PC-3 (cell line): ENCODE measurements at regions not wholly inside any gene's neighbourhood (a gene's known extent, or its start where the extent isn't known, plus 50 kb on each side); places are given as distances from the start of the nearest gene placed in this dataset.

Experiments used
- ATAC-seq: fragments of 200-7000 bp; cut with Tn5 transposase; 2 replicates; pipeline ENCODE4 v1.9.1; 2020; ENCODE audit warnings: mild to moderate bottlenecking, moderate library complexity
- BruUV-seq: library from RNA; stranded (reverse); fragments of 400-500 nt; replicated peaks from 2 replicates; lab custom pipeline; 2021; lab: Mats Ljungman, UMichigan
- CTCF ChIA-PET: fragments of 300-600 bp; sonication (Branson Sonifier 250); formaldehyde crosslinking; loops from one replicate; lab custom pipeline; 2022; ENCODE audit warnings: antibody characterized with exemption; lab: Charles Lee
- POLR2A ChIA-PET: fragments of 300-600 bp; sonication (Branson Sonifier 250); formaldehyde crosslinking; loops from one replicate; lab custom pipeline; 2022; ENCODE audit warnings: antibody characterized with exemption; ENCODE audit not compliant: unreplicated experiment; lab: Charles Lee
- DNase-seq: peaks from one replicate; pipeline ENCODE4 v3.0.0-alpha.2; 2015
- H2AFZ ChIP-seq: fragments of 300-600 bp; sonication (generic); 2 replicates; pipeline ENCODE4 v1.6.0; 2016; ENCODE audit warnings: antibody characterized with exemption, low read length
- H3F3A ChIP-seq: fragments of 300-600 bp; sonication (generic); one replicate; pipeline ENCODE4 v1.6.0; 2017; ENCODE audit warnings: antibody characterized with exemption, low read length, control low read depth, mild to moderate bottlenecking; ENCODE audit not compliant: unreplicated experiment
- H3K27ac ChIP-seq: fragments of 300-600 bp; sonication (generic); 2 replicates; pipeline ENCODE4 v1.5.1; 2016; ENCODE audit warnings: mild to moderate bottlenecking, low read length
- H3K27me3 ChIP-seq: fragments of 300-600 bp; sonication (generic); 2 replicates; pipeline ENCODE4 v1.6.1; 2016; ENCODE audit warnings: low read length, mixed read lengths
- H3K36me3 ChIP-seq: fragments of 300-600 bp; sonication (generic); 2 replicates; pipeline ENCODE4 v1.6.1; 2016; ENCODE audit warnings: low read depth, mixed run types, low read length, mixed read lengths
- H3K4me1 ChIP-seq: fragments of 300-600 bp; sonication (generic); 2 replicates; pipeline ENCODE4 v1.5.1; 2016; ENCODE audit warnings: low read length; ENCODE audit not compliant: insufficient read depth
- H3K4me2 ChIP-seq: fragments of 300-600 bp; sonication (generic); 2 replicates; pipeline ENCODE4 v1.6.0; 2016; ENCODE audit warnings: low read length
- H3K4me3 ChIP-seq: fragments of 300-600 bp; sonication (generic); 2 replicates; pipeline ENCODE4 v1.5.1; 2016; ENCODE audit warnings: mild to moderate bottlenecking, low read length, mixed read lengths
- H3K79me2 ChIP-seq: fragments of 300-600 bp; sonication (generic); 2 replicates; pipeline ENCODE4 v1.6.1; 2017; ENCODE audit warnings: low read length, mixed read lengths
- H3K9ac ChIP-seq: fragments of 300-600 bp; sonication (generic); 2 replicates; pipeline ENCODE4 v1.6.0; 2016; ENCODE audit warnings: mild to moderate bottlenecking, low read length
- H3K9me2 ChIP-seq: fragments of 300-600 bp; sonication (generic); replicated peaks from 2 replicates; pipeline ENCODE4 v1.6.1; 2016; ENCODE audit warnings: mixed run types, low read length, mixed read lengths
- H3K9me3 ChIP-seq: fragments of 300-600 bp; sonication (generic); 2 replicates; pipeline ENCODE4 v1.6.1; 2016; ENCODE audit warnings: low read length, mixed read lengths
- H4K20me1 ChIP-seq: fragments of 300-600 bp; sonication (generic); 2 replicates; pipeline ENCODE4 v1.6.1; 2016; ENCODE audit warnings: low read length, mixed read lengths
- CTCF ChIP-seq: fragments of 300-600 bp; sonication (generic); conservative IDR thresholded peaks from 2 replicates; pipeline ENCODE4 v1.5.1; 2017; ENCODE audit warnings: antibody characterized with exemption, low read depth, mild to moderate bottlenecking, low read length
- EZH2 ChIP-seq: fragments of 300-600 bp; sonication (generic); IDR thresholded peaks from one replicate; pipeline ENCODE4 v1.6.1; 2017; ENCODE audit warnings: antibody characterized with exemption, mild to moderate bottlenecking, low read length; ENCODE audit not compliant: unreplicated experiment
- EZH2phosphoT487 ChIP-seq: fragments of 300-600 bp; sonication (generic); IDR thresholded peaks from 2 replicates; pipeline ENCODE4 v1.6.1; 2018; ENCODE audit warnings: mild to moderate bottlenecking, antibody characterized with exemption, low read length, borderline replicate concordance
- intact Hi-C: fragments of 100-400 bp; cut with micrococcal nuclease; formaldehyde crosslinking; loops from 2 replicates; pipeline ENCODE4 v1.9.0; 2023

DNA sequence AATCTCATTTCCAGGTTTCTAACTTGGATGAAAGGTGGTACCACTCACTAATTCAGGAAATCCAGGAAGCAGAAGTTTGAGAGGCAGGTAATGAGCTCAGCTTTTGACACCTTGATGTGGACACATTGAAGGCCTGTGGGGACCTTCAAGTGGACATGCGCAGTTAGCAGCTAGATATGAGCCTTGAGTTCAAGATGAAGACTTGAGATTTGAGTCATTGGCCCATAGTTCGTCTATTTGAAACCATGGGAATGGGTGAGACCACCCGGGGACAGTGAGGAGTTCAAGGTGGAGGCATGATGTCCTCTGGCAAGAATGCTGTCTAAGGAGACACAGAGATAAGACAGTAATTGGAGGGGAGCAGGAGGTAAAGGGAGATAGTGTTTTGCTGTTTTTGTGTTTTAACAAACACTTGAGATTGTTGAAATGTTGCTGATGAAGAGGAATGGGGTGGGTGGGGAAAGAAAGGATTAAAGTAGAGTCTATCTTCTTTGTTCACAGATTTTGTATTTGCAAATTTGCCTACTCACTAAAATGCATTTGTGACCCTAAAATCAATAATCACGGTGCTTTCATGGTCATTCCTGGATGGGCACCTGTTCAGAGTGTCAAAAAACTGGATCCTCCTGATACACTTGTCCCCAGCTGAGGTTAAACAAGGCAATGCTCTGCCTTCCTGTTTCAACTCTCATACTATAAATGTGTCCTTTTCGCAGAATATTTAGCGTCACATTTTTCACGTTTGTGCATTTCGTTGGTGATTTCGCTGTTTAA, 69.5 kb upstream of the PLXNC1 start:
- Histone ChIP-seq H3K27ac (no peak overlapping the region), H3K9me3 (no peaks in the 10 kb centered on the region), H3K36me3 (no peaks in the 10 kb centered on the region), H3F3A (no peaks in the 10 kb centered on the region), H3K79me2 (no peaks in the 10 kb centered on the region), H3K9me2 (no peaks in the 10 kb centered on the region), H4K20me1 (no peaks in the 10 kb centered on the region), H3K4me2 (no peak overlapping the region), H3K27me3 (no peaks in the 10 kb centered on the region), H3K4me3 (no peak overlapping the region), H2AFZ (no peak overlapping the region), H3K4me1 (no peaks in the 10 kb centered on the region), H3K9ac (no peak overlapping the region)
- CTCF ChIA-PET: no interaction called here
- intact Hi-C loops: no loop called here
- no peak for TF ChIP-seq EZH2phosphoT487
- TF ChIP-seq CTCF: no peak
- ATAC-seq (no peak), DNase-seq (no peak)
- POLR2A ChIA-PET: no interaction called here
- no TSS peak for BruUV-seq

- Histone ChIP-seq H3K4me1 (no peaks in the 10 kb centered on the region), H3K27me3 (no peaks in the 10 kb centered on the region), H3K9me3 (no peaks in the 10 kb centered on the region), H3F3A (no peaks in the 10 kb centered on the region), H2AFZ (no peak overlapping the region), H3K27ac (no peak overlapping the region), H3K4me3 (no peak overlapping the region), H3K36me3 (no peaks in the 10 kb centered on the region), H4K20me1 (no peaks in the 10 kb centered on the region), H3K79me2 (no peaks in the 10 kb centered on the region), H3K4me2 (no peak overlapping the region), H3K9me2 (no peaks in the 10 kb centered on the region), H3K9ac (no peak overlapping the region)
- ATAC-seq (no peak), DNase-seq (no peak)
- BruUV-seq: no TSS peak
- POLR2A ChIA-PET: no interaction called here
- intact Hi-C loops: no loop called here
- CTCF ChIA-PET: no interaction called here
- TF ChIP-seq CTCF: no peak
- no peak for TF ChIP-seq EZH2phosphoT487
- no peak for TF ChIP-seq EZH2
Measured at GRCh38 chr12:94079566-94080340, 68.6 kb upstream of the PLXNC1 start.
